ENCODE measurements at regions not wholly inside any gene's neighbourhood (a gene's known extent, or its start where the extent isn't known, plus 50 kb on each side); places are given as distances from the start of the nearest gene placed in this dataset.

DNA sequence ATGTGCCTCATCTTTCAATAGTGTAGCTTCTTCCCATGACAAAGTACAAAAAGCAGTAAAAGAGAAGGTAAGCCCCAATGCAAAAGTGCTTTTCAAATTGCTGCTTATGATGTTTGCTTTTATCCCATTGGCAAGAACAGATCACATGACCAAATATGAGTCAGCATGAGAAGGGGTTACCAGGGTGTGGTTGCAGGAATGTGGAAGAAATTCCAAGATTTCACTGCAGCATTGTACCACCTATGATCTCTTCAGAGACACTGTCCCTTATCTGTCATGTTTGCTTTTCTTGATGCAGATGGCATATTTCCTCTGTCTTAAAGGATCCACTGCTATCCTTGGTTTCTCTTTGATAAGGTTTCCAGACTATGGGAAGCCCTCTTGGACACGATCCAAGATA, 1006.9 kb upstream of the PRMT6 start:
- TF ChIP-seq, protein P1, sequence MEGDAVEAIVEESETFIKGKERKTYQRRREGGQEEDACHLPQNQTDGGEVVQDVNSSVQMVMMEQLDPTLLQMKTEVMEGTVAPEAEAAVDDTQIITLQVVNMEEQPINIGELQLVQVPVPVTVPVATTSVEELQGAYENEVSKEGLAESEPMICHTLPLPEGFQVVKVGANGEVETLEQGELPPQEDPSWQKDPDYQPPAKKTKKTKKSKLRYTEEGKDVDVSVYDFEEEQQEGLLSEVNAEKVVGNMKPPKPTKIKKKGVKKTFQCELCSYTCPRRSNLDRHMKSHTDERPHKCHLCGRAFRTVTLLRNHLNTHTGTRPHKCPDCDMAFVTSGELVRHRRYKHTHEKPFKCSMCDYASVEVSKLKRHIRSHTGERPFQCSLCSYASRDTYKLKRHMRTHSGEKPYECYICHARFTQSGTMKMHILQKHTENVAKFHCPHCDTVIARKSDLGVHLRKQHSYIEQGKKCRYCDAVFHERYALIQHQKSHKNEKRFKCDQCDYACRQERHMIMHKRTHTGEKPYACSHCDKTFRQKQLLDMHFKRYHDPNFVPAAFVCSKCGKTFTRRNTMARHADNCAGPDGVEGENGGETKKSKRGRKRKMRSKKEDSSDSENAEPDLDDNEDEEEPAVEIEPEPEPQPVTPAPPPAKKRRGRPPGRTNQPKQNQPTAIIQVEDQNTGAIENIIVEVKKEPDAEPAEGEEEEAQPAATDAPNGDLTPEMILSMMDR (IDR thresholded peaks at IDR 0.05): no peak
- TF ChIP-seq POLR2A (IDR thresholded peaks at IDR 0.05): no peak
- TF ChIP-seq EP300 (IDR thresholded peaks at IDR 0.05): no peak
- Histone ChIP-seq H3K4me3 (no peak overlapping the region), H3K9me3 (no peaks in the 10 kb centered on the region), H3K27me3 (no peaks in the 10 kb centered on the region), H3K36me3 (no peaks in the 10 kb centered on the region), H3K4me1 (ENCODE audit: insufficient read depth) (no peaks in the 10 kb centered on the region), H3K27ac (no peak overlapping the region)
- WGBS, 3 donors: 10 to 24% (median 15%) methylated on average over 1 of the region's 1 CpG
- DNase-seq: no peak
- intact Hi-C loops (cut with DNase I): no loop called here

DNA sequence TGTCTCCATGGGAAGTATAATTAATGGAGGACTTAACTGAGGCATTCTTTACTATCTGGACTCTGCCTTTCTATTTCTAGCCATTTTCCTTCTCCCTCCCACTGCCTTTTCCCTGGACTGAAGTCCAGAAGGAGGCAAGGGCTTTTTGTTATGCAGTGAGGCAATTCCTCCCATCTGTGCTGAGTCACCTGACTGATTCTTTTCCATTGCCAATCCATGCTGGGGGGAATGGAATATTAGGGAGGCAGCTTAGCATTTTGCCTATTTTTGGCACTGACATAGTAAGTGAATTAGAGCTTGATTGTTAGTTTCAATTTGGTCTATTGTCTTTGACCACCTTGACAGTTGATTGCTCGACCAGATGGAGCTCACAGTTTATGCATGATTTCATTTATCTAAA, 1000.6 kb upstream of the PRMT6 start:
- no peak for DNase-seq
- TF ChIP-seq EP300 (IDR thresholded peaks at IDR 0.05) (no peak), POLR2A (IDR thresholded peaks at IDR 0.05) (no peak)
- TF ChIP-seq, protein P1 (IDR thresholded peaks at IDR 0.05): no peak
- Histone ChIP-seq H3K27me3 (no peaks in the 10 kb centered on the region), H3K9me3 (no peaks in the 10 kb centered on the region), H3K36me3 (no peaks in the 10 kb centered on the region), H3K4me1 (ENCODE audit: insufficient read depth) (no peaks in the 10 kb centered on the region), H3K27ac (no peak overlapping the region), H3K4me3 (no peak overlapping the region)
- intact Hi-C loops (cut with DNase I): no loop called here
- 56 to 70% (median 66%) methylated on average over 1 of the region's 1 CpG for WGBS, 3 donors

DNA sequence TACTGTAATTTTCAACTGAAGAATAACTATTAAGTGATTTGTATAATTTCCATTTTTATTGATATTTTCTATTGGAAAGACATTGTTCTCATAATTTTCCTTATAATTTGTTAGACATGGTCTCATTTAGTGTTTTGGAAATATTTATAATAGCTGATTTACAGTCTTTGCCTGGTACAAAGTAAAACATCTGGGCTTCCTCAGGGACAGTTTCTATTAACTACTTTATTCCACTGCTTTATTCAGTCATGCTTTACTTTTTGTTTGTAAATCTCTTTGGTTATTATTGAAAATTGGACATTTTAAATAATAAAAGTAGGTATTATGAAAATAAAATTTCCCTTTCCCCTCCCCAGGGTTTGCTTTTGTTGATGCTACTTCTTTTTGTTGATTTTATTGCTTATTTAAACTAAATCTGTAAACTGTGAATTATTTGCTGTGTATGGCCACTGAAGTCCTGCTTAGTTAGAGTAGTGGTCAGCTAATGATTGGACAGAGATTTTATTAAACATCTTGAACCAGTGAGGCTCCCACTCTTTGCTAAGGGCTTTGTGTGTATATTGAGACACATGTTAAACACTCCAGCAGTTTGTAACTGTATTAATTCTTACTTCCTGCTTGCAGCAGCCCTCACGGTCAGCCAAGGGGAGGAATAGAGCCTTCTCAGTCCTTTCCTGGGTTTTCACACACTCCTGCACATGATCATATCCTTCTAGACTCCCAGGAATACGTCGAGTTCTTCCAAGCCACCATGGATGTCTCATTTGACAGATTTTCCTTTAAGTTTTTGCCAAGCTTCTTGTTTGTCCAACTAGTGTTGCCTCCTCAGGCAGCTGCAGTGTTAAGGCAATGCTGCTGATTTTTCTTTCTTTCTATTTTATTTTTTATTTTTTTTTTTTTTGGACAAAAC, 994.6 kb upstream of the PRMT6 start:
- 5 to 9% (median 9%) methylated on average over 3 of the region's 3 CpGs for WGBS, 3 donors
- Histone ChIP-seq H3K36me3 (no peaks in the 10 kb centered on the region), H3K4me1 (ENCODE audit: insufficient read depth) (no peaks in the 10 kb centered on the region), H3K9me3 (no peaks in the 10 kb centered on the region), H3K27ac (no peak overlapping the region), H3K4me3 (no peak overlapping the region), H3K27me3 (no peaks in the 10 kb centered on the region)
- intact Hi-C loops (cut with DNase I): no loop called here
- DNase-seq: no peak
- no peak for TF ChIP-seq EP300 (IDR thresholded peaks at IDR 0.05)
- TF ChIP-seq POLR2A (IDR thresholded peaks at IDR 0.05): no peak
- TF ChIP-seq, protein P1 (IDR thresholded peaks at IDR 0.05): no peak

DNA sequence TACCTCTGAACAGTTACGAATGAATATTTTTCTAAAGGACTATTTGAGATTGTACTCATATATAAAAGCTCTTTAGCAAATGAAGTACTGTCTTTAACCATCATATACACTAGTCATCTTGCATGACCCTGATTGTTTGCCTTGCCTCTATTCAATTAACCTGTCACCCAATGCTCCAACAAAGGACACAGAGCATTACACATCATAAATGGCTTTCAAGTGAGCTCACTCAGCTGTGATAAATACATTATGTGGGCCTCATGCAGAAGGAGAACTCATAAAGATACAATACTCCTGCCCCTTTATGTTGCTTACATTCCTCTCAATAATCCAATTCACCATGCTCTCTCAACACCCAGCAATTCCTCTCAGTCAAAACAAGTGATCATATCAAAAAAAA, 993.0 kb upstream of the PRMT6 start:
- Histone ChIP-seq H3K27me3 (no peaks in the 10 kb centered on the region), H3K36me3 (no peaks in the 10 kb centered on the region), H3K9me3 (no peaks in the 10 kb centered on the region), H3K4me1 (ENCODE audit: insufficient read depth) (no peaks in the 10 kb centered on the region), H3K27ac (no peak overlapping the region), H3K4me3 (no peak overlapping the region)
- intact Hi-C loops (cut with DNase I): no loop called here
- DNase-seq: no peak
- TF ChIP-seq POLR2A (IDR thresholded peaks at IDR 0.05) (no peak), EP300 (IDR thresholded peaks at IDR 0.05) (no peak)
- TF ChIP-seq, protein P1 (IDR thresholded peaks at IDR 0.05): no peak
- WGBS, 3 donors: 89 to 100% (median 96%) methylated on average over 1 of the region's 1 CpG
